Smooth muscle cell (in vitro differentiated cells): ENCODE measurements at regions not wholly inside any gene's neighbourhood (a gene's known extent, or its start where the extent isn't known, plus 50 kb on each side); places are given as distances from the start of the nearest gene placed in this dataset.

ENCODE experiments used
- DNase-seq: peaks from one replicate; lab custom pipeline; 2025; ENCODE audit not compliant: unreplicated experiment; lab: John Stamatoyannopoulos, UW
- H2AFZ ChIP-seq: fragments of 200-600 bp; sonication (generic); 2 replicates; pipeline ENCODE4 v1.6.0; 2016; ENCODE audit warnings: antibody characterized with exemption, low read depth, mild to moderate bottlenecking
- H3F3A ChIP-seq: fragments of 200-600 bp; sonication (generic); 2 replicates; pipeline ENCODE4 v1.6.0; 2017; ENCODE audit warnings: antibody characterized with exemption, low read depth
- H3K27ac ChIP-seq: fragments of 200-600 bp; sonication (generic); 2 replicates; pipeline ENCODE4 v1.5.1; 2016; ENCODE audit warnings: low read depth, mild to moderate bottlenecking
- H3K27me3 ChIP-seq: fragments of 200-600 bp; sonication (generic); 2 replicates; pipeline ENCODE4 v1.6.1; 2016; ENCODE audit warnings: low read depth, mild to moderate bottlenecking
- H3K36me3 ChIP-seq: fragments of 200-600 bp; sonication (generic); 2 replicates; pipeline ENCODE4 v1.5.1; 2016; ENCODE audit warnings: low read depth
- H3K4me1 ChIP-seq: fragments of 200-600 bp; sonication (generic); 2 replicates; pipeline ENCODE4 v1.5.1; 2016; ENCODE audit warnings: low read depth
- H3K4me2 ChIP-seq: fragments of 200-600 bp; sonication (generic); 2 replicates; pipeline ENCODE4 v1.6.0; 2016; ENCODE audit warnings: mild to moderate bottlenecking
- H3K4me3 ChIP-seq: fragments of 200-600 bp; sonication (generic); 2 replicates; pipeline ENCODE4 v1.5.1; 2016; ENCODE audit warnings: mild to moderate bottlenecking
- H3K79me2 ChIP-seq: fragments of 200-600 bp; sonication (generic); 2 replicates; pipeline ENCODE4 v1.6.0; 2016; ENCODE audit warnings: low read depth, mild to moderate bottlenecking
- H3K9ac ChIP-seq: fragments of 200-600 bp; sonication (generic); 2 replicates; pipeline ENCODE4 v1.6.0; 2016; ENCODE audit warnings: low read depth
- H3K9me3 ChIP-seq: fragments of 200-600 bp; sonication (generic); replicated peaks from 2 replicates; pipeline ENCODE4 v1.5.1; 2016; ENCODE audit warnings: low read depth
- H4K20me1 ChIP-seq: fragments of 200-600 bp; sonication (generic); 2 replicates; pipeline ENCODE4 v1.6.0; 2016; ENCODE audit warnings: low read depth
- CTCF ChIP-seq: fragments of 200-600 bp; sonication (generic); IDR thresholded peaks from 2 replicates; pipeline ENCODE4 v1.5.1; 2017; ENCODE audit warnings: borderline replicate concordance, mild to moderate bottlenecking, antibody characterized with exemption; ENCODE audit not compliant: insufficient read depth, poor library complexity, severe bottlenecking
- WGBS: methylation state at CpG from one replicate; pipeline ENCODE4 v1.1.7; 2016; ENCODE audit warnings: low lambda C conversion rate; 5-methylcytosine and 5-hydroxymethylcytosine counted together

- Histone ChIP-seq H3K9ac (peak overlapping the region; percentile 53), H3F3A (no peaks in the 10 kb centered on the region), H4K20me1 (no peaks in the 10 kb centered on the region), H3K4me2 (peak overlapping the region; percentile 2), H3K36me3 (no peaks in the 10 kb centered on the region), H3K4me3 (no peak overlapping the region), H3K9me3 (no peaks in the 10 kb centered on the region), H3K27me3 (no peaks in the 10 kb centered on the region), H3K4me1 (no peaks in the 10 kb centered on the region), H2AFZ (no peak overlapping the region), H3K79me2 (no peaks in the 10 kb centered on the region), H3K27ac (peak overlapping the region; percentile 88)
- WGBS: 15% methylated on average over 1 of the region's 1 CpG
- no peak for DNase-seq
- TF ChIP-seq CTCF: no peak
These were observed 195.4 kb upstream of the ARHGAP20 start for GRCh38 chr11:110907629-110908028.

- WGBS: 32% methylated on average over 5 of the region's 5 CpGs
- H3K9ac ChIP-seq: no peak overlapping the region
- no peaks in the 10 kb centered on the region for H3K79me2 ChIP-seq
- no peak for DNase-seq
- no peaks in the 10 kb centered on the region for H3K4me1 ChIP-seq
- TF ChIP-seq CTCF: no peak
- H3K9me3 ChIP-seq: no peaks in the 10 kb centered on the region
- H3F3A ChIP-seq: no peaks in the 10 kb centered on the region
- H2AFZ ChIP-seq: no peak overlapping the region
- no peak overlapping the region for H3K4me3 ChIP-seq
- no peaks in the 10 kb centered on the region for H3K36me3 ChIP-seq
- no peaks in the 10 kb centered on the region for H4K20me1 ChIP-seq
- H3K4me2 ChIP-seq: no peak overlapping the region
- no peaks in the 10 kb centered on the region for H3K27me3 ChIP-seq
- no peak overlapping the region for H3K27ac ChIP-seq
These were observed 191.6 kb upstream of the ARHGAP20 start for GRCh38 chr11:110903830-110904229.

GRCh38 chr11:110903378-110903777 is 191.1 kb upstream of the ARHGAP20 start:
- DNase-seq: no peak
- H3K27me3 ChIP-seq: no peaks in the 10 kb centered on the region
- H3K4me2 ChIP-seq: no peak overlapping the region
- no peaks in the 10 kb centered on the region for H4K20me1 ChIP-seq
- H3K4me3 ChIP-seq: no peak overlapping the region
- H3K36me3 ChIP-seq: no peaks in the 10 kb centered on the region
- no peaks in the 10 kb centered on the region for H3F3A ChIP-seq
- no peak overlapping the region for H3K27ac ChIP-seq
- WGBS: 97% methylated on average over 3 of the region's 3 CpGs
- H3K4me1 ChIP-seq: no peaks in the 10 kb centered on the region
- TF ChIP-seq CTCF: no peak
- no peak overlapping the region for H2AFZ ChIP-seq
- no peak overlapping the region for H3K9ac ChIP-seq
- no peaks in the 10 kb centered on the region for H3K9me3 ChIP-seq
- H3K79me2 ChIP-seq: no peaks in the 10 kb centered on the region

GRCh38 chr11:110901441-110901840 is 189.2 kb upstream of the ARHGAP20 start:
- no peak overlapping the region for H3K4me2 ChIP-seq
- no peaks in the 10 kb centered on the region for H4K20me1 ChIP-seq
- no peaks in the 10 kb centered on the region for H3K9me3 ChIP-seq
- H3K4me1 ChIP-seq: peaks cover 7% of the 10 kb centered on the region
- 58% methylated on average over 3 of the region's 3 CpGs for WGBS
- H3K79me2 ChIP-seq: no peaks in the 10 kb centered on the region
- H3K36me3 ChIP-seq: no peaks in the 10 kb centered on the region
- H3F3A ChIP-seq: no peaks in the 10 kb centered on the region
- H2AFZ ChIP-seq: no peak overlapping the region
- no peak for DNase-seq
- TF ChIP-seq CTCF: no peak
- H3K9ac ChIP-seq: no peak overlapping the region
- H3K27ac ChIP-seq: no peak overlapping the region
- H3K27me3 ChIP-seq: no peaks in the 10 kb centered on the region
- no peak overlapping the region for H3K4me3 ChIP-seq
